NCI-H2171 (cell line): ENCODE measurements at regions not wholly inside any gene's neighbourhood (a gene's known extent, or its start where the extent isn't known, plus 50 kb on each side); places are given as distances from the start of the nearest gene placed in this dataset.

Experiments used
- DNase-seq: peaks from one replicate; lab custom pipeline; 2025; lab: John Stamatoyannopoulos, UW

DNA sequence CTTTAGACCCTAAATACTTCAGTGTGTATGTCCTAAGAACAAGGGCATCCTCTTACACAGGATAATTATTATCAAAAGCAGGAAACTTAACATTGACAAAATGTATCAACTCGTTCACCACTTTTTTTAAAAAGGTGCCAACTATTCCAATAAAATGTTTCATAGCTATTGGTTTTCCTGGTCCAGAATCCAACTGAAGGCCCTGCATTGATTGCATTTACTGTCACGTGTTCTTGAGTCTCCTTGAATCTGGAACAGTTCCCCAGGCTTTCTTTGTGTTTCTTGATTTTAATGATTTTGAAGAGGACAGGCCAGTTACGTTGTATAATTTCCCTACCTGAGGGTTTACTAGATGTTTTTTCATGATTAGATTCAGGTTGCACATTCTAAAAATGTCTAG is 94.6 kb upstream of the ARHGEF3 start:
- DNase-seq, result no peak

DNA sequence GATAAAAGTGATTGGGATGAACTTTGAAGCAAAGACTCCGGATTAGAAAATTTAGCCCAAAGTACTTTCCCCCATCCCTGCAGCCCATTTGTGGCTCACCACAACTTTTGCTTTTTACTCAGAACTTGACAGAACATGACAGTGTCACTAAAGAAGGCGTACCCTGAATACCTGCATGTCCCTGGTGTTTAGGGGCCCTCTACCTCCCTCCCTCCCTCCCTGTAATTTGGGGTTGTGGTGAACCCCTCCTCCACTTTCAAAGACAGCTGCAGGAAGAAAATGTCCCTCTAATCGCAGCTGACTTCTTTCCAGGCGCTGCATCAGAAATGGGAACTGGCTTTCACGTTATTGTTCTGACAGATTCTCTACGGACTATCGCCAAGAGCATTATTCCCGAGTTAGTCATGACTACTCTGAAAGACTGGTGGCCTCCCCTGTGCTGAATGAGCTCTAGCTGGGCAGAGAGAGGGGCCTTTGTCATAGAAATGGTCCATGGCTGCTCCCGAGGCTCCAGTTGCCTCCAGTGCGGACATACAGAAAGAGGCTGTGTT is 93.2 kb upstream of the ARHGEF3 start:
- no peak for DNase-seq

DNA sequence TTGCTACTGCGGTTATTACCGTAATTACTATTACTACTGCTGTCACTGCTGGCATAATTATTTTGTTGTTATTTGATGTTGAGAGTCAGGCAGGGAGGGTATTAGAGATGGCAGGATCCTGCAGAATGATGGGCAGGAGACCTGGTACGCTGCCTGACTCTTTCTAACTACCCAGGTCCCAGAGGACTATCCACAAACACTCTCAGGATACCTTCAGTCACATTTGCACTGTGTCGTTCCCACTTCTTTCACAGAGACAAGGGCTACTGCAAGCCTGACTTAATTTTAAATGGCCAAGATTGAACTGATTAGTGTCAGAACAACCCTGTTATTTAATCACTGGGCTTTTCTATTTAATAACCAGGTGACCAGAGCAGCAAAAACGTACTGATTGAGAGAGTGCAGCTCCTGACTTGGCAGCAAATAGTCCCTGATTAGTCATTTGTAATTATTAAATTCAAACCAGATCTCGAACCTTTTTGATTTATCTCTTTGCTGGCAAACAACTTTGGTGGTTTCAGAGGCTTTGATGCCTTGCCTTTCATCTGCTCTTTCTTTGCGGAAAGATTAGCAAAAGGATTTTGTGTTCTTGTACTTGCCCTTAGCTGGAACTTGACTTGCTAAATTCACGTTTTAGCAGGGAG is 88.8 kb upstream of the ARHGEF3 start:
- DNase-seq, result no peak

GRCh38 chr3:56889131-56889530 is 87.4 kb upstream of the ARHGEF3 start:
- no peak for DNase-seq

- DNase-seq, result no peak
Observed at GRCh38 chr3:56887402-56888025, 85.8 kb upstream of the ARHGEF3 start.

DNA sequence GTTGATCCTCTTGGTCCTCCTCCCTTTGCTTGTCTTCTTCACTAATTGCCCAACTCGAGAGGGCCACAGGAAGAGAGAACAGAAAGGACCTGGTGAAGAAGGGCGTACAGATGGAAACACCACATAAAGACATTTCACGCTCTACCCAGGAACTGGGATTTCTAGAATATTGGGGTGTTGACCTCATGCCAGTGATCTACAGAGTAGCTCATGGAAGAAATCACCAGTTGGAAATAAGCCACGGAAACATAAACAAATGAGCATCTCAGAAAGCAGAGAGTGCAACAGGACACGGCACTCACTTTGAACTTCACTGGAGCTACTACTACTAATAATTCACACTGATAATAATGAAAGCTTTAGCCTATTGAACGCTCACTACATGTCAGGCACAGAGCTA is 84.6 kb upstream of the ARHGEF3 start:
- DNase-seq, result no peak

DNA sequence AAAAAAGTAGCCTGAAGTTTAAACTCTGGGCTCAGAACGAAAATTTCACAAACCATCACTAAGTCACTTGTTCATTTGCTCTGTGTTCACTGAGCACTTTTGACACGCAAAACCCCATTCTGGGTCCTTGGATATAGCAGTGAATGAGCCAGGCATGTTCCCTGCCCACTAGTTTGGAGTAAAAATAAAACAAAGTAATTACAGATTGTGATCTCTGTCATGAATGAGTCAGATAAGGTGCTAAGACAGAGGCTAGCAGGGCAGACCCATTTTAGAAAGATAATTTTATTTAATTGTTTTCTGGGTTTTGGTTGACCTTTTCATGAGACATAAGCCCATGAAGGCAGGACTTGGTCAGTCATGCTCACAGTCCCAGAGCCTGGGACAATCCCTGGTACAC is 84.1 kb upstream of the ARHGEF3 start:
- no peak for DNase-seq

DNA sequence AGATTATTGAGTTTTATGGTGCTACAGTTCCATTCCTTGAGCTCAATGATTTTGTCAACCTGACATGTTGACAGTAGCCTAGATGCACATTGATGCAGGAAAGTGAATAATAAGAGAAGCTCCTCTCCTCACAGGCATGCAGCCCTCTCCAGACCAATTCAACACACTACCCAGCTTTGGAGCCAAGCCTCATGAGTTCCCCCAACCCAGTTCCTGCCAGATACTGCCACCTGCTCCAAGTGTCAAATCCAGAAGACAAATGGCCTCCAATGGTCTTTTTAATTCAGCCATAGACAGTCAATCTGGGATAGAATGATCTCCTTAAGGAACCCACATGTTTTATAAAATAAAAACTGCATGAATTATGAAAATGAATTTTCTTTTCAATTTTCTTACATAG is 83.7 kb upstream of the ARHGEF3 start:
- DNase-seq, result no peak

- no peak for DNase-seq
Observed at GRCh38 chr3:56884387-56884786, 82.6 kb upstream of the ARHGEF3 start.

DNA sequence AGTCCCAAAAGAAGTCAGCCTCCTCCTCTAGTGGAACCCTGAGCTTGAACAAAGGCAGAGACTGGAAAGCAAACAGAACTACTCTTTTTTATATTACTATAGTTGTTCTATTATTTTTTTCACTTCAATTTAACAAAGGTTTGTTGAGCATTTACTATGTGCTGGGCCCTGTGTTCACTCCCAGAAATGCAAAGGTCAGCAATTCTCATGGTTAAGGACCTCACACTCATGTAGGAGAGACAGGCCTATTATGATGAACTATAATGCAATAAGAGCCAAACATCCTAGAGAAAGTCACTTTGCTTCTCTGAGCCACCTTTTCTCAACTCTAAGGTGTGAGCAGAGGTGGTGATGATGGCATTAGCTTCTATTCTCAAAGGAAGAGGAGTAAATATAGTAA is 82.1 kb upstream of the ARHGEF3 start:
- DNase-seq, result no peak

DNA sequence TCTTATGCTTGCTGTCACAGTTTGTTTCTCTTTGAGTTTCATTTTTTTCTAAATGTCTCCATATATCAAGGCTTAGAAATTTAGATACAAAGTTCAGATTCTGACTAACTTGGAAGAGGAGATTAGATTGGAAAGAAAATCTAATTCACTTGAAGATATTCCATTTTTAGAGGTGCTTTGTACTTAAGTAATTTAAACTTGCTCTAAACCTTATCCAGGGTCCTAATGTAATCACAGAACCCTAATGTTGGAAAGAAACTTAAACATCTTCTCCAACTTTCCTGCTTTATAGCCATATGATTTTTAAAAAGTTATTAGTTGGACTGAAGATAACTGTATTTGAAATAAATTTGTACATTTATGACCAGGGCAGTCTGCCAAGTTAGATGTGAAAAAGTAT is 81.1 kb upstream of the ARHGEF3 start:
- DNase-seq, result no peak

DNA sequence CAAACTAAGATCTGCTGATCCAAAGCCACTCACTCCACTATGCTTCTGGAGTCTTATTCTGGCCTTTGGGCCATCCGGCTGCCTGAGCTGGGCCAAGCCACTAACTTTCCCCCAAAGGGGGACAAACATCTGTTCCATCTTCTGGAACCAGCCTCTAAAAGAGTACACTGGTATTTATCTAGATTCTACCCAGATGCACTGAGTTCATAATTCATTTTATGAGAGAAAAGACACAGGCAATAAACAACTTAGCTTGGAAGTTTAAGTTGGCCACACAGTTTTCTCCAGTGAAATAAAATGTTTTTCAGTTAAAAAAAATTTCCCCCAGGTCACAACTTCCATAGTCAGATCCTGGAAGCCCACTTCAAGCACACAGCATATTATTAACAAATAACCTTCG is 80.1 kb upstream of the ARHGEF3 start:
- no peak for DNase-seq

DNA sequence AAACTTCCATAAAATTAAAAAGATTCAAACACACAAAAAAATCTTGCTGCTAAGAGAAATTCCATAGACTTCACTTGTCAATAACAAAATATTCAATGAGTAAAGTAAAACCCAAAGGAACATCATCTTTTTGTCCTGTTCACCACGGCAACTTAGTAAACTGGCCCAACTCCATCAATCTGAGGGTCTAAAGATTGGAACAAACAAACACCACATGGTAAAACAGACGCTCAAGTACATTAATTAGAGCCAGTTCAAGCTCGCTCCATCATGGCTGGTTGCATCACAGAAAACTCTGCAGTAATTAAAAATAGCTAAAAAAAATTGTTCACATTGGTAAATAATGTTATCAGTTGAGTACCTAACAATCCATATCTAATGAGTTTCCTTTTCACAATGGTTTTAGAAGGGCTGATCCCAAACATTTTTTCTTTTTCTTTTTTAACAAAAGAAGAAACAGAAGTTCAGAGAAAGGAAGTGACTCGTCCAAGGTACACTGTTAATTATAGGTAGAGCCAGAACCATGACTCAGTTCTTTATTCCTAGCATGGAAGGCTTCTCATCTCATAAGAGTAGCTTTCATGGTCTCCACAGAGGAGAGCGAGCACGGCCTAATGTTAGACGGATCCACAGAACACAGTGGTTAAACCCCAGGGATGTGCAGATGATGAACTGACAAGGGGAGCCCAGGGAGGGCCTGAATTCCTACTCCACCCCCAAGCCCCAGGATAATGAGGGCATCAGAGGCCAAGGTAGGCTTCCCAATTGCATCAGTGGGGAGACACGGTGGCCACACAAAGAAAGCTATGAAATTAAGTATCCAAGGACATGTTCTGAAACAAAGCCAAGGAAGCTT is 79.2 kb upstream of the ARHGEF3 start:
- no peak for DNase-seq

- no peak for DNase-seq
Observed at GRCh38 chr3:56879436-56880215, 77.9 kb upstream of the ARHGEF3 start.

DNA sequence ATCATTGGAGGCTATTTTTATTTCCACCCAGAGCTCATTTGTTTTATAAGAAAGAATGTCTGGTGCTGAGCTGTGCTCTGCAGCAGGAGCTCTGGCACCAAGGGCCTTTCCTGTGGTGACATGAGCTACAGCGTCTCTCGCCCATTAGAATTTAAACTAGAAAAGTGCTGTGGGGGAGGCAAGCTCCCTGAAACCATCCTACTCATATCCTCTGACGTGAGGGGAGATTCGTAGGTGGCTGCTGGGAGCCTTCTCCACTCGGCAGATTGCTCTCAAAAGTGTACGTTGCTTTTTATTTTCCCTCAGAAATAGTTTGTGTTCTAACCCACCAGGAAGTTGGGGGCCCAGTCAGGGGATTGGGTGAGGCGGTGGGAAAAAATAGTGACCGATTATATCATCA is 76.3 kb upstream of the ARHGEF3 start:
- no peak for DNase-seq

DNA sequence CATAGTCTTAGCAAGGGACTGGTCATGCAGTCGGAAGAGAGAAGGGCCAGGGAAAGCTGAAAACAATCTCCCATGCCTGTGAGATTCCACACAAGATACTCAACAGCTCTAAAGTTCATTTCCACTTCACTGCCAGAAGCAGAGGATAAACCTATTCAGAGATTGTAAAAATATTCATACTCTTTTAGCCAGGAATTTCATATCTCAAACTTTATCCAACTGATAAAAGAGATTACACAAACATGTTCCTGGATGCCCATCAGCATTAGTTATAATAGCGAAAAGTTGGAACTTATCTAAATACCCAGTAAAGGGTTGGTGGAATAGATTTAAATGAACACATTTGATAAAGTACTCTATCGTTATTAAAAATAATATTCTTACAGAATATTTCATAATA is 75.2 kb upstream of the ARHGEF3 start:
- DNase-seq, result no peak

GRCh38 chr3:56874269-56874668 is 72.5 kb upstream of the ARHGEF3 start:
- DNase-seq, result no peak

GRCh38 chr3:56870436-56870835 is 68.7 kb upstream of the ARHGEF3 start:
- DNase-seq, result no peak

GRCh38 chr3:56869157-56869889 is 67.6 kb upstream of the ARHGEF3 start:
- DNase-seq, result no peak

GRCh38 chr3:56868706-56869105 is 67.0 kb upstream of the ARHGEF3 start:
- DNase-seq, result no peak

GRCh38 chr3:56867671-56868070 is 65.9 kb upstream of the ARHGEF3 start:
- no peak for DNase-seq
